GM12873 (cell line): ENCODE measurements at regions not wholly inside any gene's neighbourhood (a gene's known extent, or its start where the extent isn't known, plus 50 kb on each side); places are given as distances from the start of the nearest gene placed in this dataset.

Experiments used
- TF ChIP-seq, protein P1 (sequence below): IDR thresholded peaks from 2 replicates; pipeline ENCODE4 v1.5.1; 2012; ENCODE audit warnings: low read depth, mild to moderate bottlenecking, moderate library complexity, low read length, control low read depth; ENCODE audit not compliant: insufficient read depth; ENCODE audit errors: missing control alignments

DNA sequence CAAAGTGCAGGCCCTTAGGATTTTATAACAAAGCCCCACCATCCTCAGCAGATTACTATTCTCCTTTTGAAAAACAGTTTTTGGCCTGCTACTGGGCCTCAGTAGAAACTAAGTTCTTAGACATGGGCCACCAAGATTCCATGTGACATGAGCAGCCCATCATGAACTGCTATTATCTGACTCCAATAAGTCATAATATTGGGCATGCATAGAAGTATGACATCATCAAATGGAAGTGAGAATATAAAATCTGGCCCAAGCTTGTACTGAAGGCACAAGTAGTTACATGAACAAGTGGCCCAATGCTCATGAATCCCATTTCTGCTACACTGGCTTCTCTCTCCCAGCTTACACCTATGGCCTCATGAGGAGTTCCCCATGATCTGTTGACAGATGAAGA lies 404.8 kb downstream of the EPHA5 start:
- TF ChIP-seq, protein P1, sequence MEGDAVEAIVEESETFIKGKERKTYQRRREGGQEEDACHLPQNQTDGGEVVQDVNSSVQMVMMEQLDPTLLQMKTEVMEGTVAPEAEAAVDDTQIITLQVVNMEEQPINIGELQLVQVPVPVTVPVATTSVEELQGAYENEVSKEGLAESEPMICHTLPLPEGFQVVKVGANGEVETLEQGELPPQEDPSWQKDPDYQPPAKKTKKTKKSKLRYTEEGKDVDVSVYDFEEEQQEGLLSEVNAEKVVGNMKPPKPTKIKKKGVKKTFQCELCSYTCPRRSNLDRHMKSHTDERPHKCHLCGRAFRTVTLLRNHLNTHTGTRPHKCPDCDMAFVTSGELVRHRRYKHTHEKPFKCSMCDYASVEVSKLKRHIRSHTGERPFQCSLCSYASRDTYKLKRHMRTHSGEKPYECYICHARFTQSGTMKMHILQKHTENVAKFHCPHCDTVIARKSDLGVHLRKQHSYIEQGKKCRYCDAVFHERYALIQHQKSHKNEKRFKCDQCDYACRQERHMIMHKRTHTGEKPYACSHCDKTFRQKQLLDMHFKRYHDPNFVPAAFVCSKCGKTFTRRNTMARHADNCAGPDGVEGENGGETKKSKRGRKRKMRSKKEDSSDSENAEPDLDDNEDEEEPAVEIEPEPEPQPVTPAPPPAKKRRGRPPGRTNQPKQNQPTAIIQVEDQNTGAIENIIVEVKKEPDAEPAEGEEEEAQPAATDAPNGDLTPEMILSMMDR, result no peak

DNA sequence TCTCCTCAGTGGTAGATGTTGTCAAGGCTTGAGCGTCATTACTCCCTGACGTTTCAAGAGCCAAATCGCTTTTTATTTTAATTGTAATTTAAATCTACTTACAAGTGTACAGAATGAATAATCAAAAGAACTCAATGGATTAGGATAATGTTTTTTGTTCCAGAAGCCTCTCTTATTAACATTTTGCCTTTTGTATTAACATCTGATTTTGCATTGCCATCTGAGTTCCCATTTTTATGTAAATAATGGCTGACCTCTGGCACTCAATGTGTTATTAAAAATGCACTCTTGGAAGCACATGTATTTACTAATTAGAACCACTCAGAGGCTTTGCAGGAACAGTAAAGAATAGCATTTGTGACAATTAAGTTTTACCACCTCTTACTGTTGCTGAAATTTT lies 411.0 kb downstream of the EPHA5 start:
- TF ChIP-seq, protein P1, result no peak

DNA sequence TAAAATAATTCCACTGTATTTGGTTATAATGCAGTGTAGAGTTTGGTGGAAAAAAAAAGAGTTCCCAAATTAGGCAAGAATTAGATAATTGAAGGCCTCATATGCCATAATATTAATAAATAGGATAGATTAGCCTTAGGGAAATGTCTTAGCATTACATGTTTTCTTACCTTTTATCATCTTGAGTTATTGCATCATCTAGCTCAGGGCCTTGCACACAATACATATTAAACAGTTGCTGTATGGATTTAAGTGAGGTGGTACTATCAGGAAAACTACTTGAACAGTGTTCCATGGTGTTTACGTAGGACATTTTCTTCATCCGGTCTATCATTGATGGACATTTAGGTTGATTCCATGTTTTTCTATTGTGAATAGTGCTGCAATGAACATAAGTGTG lies 419.4 kb downstream of the EPHA5 start:
- TF ChIP-seq, protein P1, result no peak

DNA sequence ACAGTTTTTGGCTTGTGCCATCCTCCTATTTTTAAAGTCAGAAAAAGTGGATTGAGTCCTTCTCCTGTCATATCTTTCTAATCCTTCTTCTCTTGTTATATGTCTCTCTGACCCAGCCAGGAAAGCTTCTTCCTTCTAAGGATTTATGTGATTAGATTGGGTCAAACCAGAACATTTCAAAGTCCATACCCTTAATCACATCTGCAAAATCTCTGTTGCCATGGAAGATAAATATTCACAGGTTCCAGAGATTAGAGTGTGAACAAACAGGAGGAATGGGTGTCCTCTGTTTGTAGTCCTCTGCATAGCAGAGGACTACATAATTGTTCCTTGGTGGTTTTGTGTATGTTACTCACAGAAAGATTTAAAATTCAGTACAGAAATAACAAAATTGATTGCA lies 421.2 kb downstream of the EPHA5 start:
- TF ChIP-seq, protein P1, result no peak

DNA sequence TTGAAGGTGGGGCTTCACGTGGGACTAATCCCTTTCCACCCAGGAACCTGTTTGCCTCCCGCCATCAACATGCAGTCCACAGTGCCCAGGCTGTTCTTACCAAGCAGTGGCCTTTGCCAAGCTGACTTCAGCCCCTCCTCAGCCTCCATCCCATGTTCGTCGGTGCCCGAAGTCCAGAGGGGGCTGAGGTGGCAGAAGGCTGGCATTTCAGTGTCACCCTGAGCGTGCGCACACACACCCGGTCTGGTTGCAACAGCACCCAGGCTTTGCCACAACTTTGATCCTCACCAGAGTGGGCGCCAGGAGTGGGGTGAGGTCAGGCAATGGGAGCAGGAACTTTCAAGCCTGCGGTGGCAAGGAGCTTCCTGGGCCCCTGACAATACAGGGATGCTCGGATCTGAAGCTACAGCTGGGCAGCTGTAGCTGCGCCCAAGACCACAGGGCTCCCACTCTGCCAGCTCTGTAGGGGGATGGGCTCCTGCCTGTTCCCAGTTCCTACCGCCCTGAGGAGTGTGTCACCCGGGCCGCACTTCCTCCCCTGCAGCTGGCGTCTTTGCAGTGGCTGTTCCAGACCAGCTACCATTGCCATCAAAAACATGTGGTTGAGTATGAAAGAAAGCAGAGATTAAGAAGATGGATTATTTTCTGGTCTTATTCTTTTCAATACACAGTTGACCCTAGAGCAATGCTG lies 428.0 kb downstream of the EPHA5 start:
- TF ChIP-seq, protein P1, result no peak

DNA sequence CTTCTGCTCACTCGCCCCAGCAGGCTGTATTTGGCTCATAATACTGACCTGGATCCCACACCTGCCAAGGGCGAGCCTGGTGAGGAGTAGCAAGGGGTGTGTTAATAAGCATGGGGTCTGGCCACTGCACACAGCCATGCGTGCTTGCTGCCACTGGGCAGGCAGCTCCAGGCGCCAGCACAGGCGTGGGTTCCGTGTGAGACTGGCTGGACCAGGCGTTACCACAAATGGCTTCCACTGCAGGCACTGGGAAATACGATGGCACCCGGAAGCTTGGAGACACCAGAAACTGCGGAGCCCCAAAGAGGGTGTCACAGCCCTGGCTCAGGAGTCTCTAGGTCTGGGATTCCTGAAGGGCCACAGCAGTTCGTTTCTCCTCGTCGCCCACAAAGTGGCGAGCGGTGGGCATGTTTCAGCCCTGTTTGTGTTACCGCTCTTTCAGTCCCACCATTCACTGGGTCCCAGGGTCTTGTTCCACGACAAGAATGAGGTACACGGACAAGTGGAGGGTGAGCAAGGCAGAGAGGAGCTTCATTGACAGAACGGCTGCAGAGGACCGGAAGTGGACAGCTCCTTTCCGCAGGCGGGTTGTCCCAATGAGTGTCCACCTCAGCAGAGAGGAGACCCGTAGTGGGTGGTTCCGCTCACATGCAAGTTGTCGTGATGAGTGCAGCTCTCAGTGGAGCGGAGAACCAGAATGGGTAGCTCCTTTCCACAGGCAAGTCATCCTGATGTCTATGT lies 428.9 kb downstream of the EPHA5 start:
- TF ChIP-seq, protein P1, result no peak

DNA sequence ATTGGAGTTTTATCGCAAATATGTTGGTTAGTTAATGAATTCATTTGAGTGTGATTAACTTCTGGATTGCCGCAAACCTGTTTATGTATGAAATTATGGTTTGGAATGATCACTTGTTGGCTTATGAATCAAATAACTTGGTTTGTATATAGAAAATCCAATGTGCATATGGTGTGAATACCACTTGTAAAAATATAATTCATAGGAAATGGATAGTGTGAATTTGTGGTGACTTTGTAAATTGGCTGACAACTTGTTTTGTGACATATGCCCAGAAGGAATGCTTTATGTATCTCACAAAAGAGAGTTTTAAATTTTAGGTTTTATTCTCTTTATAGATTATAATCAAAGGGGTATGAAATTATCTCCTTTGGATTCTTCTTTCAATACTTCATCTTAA lies 436.2 kb downstream of the EPHA5 start:
- TF ChIP-seq, protein P1, result no peak
